DMS53 treated with DMSO at 0.1 percent for 48 hours (cell line): ENCODE measurements at regions not wholly inside any gene's neighbourhood (a gene's known extent, or its start where the extent isn't known, plus 50 kb on each side); places are given as distances from the start of the nearest gene placed in this dataset.

ENCODE experiments used
- DNase-seq: peaks from one replicate; lab custom pipeline; 2025; ENCODE audit not compliant: unreplicated experiment; lab: John Stamatoyannopoulos, UW

DNA sequence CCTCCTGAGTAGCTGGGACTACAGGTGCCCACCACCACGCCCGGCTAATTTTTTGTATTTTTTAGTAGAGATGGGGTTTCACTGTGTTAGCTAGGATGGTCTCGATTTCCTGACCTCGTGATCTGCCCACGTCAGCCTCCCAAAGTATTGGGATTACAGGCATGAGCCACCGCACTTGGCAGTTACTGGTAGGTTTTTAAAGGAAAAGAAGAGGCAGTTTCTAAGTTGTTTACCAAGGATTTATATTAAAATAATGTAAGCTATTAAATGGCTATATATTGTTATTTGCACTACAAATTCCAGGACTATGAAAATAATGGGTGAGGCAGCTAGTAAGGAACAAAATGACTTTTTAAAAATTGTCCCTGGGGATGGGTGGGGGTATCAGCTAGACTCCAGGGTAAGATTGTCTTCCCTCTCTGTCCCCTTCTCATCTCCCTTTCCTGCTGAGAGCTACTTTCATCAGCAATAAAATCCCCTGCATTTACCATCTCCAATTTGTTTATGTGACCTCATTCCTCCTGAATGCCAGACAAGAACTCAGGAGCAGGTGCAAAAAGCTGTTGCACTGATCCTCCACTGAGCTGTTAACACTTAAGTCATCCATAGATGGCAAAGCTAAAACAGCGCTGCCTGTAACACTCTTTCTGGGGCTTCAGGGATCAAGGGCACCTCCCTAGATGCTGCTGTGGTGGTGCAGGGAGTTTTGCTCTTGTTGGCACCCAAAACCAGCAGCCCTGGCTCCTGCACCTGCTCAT, 165.2 kb downstream of the ZPLD1 start:
- DNase-seq: no peak

DNA sequence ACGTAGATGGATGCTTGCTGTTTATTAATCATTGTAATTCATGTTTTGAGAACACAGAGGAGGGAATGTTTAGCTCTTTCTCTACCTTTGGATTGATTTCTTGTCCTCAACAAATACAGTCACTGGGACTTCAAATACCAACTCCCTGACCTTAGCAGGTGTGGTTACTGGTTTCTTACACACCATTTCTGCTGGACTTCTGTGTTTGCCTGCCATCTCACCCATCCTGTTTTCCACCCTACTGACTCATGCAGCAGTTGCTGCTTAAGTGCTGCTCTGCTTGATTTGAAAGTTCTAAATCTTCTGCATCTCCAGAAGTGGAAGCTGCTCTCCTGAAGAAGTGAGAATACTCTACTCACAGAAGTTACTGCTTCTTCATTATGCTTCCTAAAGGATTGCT, 170.3 kb downstream of the ZPLD1 start:
- DNase-seq: no peak

DNA sequence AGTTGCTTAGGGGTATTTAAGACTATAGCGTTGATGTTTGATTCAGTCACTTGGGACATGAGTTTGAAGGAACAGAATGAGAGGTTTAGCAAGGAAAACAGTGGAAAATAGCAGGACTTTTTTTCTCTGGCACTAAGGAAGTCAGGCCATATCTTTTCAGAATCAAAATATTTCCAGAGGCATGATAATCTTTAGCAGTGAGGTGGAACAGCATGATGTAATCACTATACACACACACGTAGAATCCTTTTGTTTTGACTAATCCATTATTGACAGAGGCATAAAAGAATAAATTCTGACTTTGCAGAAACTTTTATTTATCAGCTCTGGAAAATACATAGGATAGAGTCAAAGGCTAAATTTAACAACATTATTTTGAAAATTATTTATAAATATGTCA, 174.1 kb downstream of the ZPLD1 start:
- peak; percentile 50 for DNase-seq

DNA sequence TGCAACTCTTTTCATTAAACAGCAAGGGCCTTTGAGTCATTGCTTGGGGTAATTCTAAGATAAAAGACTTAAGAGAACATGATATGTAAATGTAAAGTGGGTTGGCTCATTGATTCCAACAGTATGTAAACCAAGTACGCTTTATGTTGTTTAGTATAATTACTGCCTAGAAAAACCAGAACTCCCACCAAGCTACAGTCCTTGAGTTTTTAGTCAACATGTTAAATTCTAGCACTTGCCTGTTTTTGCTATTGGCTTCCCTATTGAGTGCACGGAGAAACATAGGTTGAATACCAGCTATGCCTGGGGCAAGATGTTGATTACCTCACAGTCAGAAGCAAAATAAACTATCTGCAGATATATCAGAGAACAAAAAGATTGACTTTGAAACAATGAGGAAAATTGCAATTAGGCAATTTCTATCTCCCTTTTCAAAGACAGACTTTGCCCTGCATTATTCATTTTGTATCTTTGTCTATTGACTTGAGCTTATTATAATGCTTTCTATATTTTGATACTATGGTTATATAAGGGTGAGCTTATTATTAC, 179.3 kb downstream of the ZPLD1 start:
- no peak for DNase-seq

DNA sequence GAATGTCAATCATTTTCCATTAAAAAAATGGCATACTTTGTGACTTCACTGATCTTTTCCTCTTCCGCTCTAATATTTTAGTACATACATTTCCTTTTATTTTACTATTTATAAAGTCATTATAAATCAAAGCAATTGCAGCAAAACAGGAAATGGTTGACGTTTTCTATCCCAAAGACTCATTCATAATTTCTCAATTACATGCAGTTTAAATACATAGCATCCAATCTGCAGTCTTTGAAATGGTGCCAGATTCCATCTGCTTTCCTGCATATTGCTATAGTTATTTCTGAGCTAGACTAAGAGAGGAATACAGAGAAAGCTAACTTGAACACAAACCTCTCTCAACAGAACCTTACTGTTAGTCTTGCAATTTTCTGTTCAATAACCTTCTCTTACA, 179.8 kb downstream of the ZPLD1 start:
- no peak for DNase-seq

DNA sequence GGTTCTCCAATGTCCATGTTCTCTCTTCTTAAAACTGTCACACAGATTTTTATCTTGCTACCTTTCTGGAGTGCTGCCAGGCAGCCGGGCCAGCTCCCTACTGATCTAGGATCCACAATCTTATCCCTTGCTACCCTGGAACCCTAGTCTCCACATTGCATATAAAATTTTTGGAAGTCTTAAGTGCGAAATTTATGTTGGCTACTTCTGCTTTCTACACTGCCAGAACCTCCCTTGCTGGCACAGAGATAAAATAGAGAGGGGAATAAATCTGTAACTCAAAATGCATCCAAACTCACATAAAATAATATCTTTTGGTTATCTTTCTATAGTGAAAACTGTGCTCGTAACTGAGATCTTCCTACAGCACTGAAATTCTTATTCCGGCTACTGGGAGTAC, 182.6 kb downstream of the ZPLD1 start:
- no peak for DNase-seq

DNA sequence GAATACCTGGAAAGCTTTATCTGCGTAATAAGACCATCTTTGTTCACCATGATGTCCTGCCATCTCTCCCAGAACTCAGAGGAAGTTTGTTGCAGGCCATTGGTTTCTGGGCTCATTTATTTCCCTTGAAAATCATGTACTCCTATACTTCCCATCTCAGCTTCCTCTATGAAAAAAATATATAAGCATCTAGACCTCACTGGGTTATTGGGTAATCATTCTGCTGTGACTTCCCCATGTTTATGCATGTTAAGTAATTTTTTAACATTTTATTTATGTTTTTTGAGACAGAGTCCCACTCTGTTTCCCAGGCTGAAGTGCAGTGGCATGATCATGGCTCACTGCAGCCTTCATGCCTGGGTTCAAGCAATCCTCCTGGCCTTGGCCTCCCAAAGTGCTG, 184.5 kb downstream of the ZPLD1 start:
- no peak for DNase-seq

DNA sequence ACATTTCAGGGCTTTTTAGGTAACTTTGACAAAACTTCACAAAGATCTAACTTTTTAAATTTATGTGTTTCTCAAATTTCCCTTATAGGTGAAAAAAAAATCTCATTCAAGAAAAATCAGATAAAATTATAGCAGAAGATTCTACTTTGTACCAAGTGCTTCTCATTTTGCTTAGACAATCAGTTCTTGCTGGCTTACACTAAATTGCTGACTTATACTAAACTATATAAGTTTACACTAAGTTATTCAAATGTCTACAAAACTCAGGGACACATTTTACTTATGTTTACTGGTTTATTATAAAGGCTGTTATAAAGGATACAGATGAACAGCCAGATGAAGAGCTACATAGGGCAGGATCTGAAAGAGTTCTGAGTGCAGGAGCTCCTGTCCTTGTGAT, 195.1 kb downstream of the ZPLD1 start:
- DNase-seq: no peak

DNA sequence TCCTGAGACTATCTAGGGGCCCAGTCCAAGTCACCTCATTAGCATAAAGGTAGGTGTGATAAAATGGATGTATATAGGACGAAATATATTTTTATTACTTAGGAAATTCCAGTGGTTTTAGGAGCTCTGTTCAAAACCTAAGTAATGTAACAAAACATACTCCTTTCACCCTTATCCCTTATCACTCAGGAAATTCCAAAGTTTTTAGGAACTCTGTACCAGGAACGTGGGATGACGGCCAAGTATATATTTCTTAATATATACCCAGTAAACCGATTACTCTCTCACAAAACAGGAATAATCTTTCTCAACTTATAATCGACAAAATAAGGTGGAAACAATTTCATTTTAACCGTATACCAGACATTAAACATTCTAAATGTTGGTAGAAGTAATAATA, 195.7 kb downstream of the ZPLD1 start:
- no peak for DNase-seq

DNA sequence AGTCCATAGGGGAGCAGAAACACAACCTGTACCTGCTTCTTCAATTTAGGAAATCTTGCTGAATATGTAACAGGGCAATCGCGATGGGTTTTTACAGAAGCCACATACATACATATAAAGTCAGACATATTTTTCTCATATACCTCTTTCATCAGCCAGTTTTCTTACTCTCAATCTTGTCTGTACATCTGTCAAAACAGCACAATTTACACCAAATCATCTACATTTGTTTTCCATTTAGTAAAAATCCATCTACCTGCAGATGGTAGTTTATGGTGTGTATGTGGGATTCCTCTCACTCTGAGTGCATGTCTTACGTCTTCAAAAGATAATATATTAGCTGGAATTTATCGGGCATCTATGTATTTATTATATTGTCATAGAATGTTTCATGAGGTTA, 208.7 kb downstream of the ZPLD1 start:
- no peak for DNase-seq

DNA sequence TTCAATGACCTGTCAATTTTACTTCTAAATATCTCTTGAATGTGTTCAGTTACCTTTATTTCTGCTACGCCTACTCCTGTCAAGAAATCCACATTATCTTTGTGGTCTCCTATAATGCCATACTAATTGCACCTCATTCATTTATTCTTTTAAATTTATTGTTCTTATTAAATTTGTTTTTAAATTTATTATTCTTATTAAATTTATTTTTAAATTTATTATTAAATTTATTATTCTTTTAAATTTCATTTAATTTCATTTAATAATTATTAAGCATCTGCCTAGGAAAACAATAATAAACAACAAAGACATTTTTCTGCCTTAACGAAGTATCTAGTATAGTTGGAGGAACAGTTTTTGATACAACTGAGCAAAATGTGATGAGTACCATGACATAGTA, 211.7 kb downstream of the ZPLD1 start:
- no peak for DNase-seq

DNA sequence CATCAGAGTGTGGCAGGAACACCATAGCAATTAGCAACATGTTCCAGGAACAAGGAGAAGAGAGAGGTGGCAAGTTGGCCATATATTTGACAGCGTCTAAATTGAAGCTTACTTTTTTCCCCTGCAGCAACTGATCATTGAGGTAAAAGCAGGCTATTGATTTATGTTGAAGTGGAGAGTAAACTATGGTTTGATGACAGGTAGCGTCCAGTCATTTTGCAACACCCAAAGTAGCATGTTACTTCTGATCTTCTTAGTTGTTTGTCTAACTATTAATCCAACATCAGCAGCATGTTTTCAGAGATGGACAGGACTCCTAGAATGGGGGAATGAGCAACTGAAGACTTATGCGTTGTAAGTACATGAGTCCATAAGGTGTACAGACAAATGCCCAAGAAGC, 225.8 kb downstream of the ZPLD1 start:
- no peak for DNase-seq

DNA sequence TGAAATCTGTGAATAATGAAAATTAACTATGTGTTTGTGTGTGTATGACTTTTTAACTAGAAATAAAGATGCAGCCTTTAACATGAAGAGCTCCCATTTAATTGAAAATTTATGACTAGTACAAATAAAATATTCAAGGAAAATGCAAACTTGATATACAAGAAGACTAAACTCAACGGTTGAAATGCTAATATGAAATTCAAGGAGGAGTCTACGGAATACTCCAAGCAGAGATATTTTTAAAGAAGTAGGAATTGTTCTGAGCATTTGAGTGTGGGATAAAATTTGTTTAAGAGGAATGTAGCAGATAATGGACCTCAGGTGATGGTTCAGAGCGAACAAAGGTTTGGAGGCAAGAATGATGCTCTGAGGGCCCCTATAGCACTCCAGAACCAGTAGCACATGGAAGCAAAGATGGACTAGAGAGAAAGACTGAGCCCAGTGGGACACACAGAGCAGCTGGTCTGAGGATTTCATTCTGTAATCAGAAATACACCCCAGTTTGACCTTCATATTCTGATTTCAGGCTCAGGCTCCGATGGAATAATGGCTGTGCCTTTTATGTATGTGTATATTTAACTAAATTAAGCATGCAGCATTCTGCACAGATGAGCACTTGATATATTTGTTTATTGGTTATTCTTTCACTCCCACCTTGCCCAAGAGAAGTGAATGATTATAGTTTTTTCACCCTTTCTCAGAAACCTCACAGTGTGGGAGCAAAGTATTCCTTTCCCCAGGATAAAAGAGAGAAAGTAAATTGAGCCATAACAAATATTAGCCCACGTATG, 227.1 kb downstream of the ZPLD1 start:
- DNase-seq: no peak

DNA sequence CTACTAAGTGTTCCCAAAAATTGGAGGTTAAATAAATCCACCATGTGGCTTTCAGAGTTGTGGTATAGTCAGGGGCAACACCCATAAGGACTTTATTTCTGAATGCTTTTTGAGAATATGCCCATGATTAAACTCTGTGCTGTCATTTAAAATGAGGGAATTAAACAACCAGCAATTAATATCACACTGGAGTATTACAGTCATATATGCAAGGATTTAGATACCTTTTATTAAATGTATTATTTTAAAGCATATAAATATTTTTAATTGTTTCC, 227.6 kb downstream of the ZPLD1 start:
- DNase-seq: no peak

DNA sequence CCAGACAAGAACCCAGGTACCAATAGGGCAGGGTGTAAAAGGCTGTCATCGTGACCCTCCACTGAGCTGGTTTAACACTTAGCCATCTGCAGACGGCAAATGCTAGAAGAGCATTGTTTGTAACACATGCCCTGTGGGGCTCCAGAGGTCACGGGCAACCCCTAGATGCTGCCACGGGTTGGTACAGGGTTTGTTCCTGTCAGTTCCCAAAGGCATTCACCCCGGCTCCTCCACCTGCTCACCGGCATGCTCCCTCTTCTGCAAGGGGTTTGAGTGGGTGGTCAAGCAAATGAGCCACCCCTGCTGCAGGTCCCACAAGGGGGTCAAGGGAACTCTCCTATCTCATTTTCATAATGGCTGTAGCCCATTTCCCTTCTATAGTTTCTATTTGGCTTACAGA, 229.3 kb downstream of the ZPLD1 start:
- no peak for DNase-seq

DNA sequence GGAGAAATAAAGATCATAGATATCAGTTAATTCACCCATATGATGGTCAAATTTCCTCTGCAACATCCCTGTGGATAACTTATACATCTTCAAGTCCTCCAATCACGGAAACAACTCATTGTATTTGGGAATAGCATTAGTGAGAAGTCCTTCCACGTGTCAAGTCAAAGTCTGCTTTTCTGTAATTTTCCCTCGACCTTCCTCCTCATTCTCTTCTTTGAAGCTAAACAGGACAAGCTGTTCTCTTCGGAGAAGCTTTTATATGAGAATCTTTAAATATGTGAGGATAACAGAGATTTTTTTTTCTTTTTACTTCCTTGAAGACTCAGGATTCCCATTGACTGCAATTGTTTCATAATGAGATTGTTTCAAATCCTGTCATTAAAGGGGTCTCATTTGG, 230.4 kb downstream of the ZPLD1 start:
- no peak for DNase-seq

DNA sequence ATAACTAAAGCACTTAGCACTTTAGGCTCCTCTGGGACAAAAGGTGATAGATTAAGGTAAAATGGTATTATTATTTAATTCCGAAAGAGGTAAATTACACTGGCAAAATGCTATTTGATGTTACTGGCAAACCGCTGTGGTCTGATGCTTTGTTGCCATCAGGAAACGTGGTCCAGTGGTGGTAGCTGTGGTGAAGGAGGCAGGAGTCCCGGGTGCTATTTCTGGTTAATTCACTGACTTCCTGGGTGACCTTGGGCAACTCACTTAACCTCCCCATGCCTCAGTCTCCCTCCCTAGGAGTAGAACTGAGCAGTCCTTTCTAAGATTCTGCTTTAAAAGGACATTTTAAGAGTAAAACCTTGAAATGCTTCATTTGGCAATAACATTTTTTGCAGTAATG, 233.4 kb downstream of the ZPLD1 start:
- DNase-seq: no peak

DNA sequence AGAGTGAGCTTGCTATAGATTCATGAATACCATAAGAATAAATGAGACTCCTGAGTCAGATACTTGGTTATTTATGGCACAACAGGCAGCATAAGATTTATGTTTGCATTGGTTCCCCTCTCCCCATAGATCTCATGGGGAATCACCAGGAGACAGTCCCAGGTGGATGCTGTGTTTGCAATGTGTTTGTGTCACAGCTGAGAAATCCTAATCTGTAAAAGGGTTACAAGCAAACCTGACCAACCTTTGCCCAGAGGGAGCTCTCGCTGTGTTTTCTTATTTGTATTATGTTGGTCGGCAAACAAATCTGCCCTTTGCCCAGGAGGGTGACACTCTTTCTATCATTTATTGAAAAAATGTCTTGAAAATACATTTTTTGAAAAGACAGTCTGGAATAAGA, 236.2 kb downstream of the ZPLD1 start:
- DNase-seq: peak; percentile 34

DNA sequence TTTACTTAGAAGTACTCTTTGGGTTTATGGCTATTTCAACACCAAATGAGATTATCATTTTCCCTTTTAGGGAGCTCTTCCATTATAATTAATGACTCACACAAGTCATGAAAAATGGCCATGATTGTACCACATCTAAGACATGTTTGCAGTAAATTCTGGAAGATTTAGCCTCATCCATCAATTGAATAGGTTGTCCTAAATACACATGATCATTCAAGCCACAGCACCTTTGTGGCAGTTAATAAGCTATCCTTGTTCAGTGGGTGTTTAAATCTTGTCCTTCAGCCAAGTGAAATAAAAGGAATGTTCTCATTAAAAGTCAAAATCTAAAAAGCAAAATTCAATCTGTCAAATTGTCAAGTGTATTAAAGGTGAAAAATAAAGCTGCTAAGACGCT, 237.5 kb downstream of the ZPLD1 start:
- no peak for DNase-seq

DNA sequence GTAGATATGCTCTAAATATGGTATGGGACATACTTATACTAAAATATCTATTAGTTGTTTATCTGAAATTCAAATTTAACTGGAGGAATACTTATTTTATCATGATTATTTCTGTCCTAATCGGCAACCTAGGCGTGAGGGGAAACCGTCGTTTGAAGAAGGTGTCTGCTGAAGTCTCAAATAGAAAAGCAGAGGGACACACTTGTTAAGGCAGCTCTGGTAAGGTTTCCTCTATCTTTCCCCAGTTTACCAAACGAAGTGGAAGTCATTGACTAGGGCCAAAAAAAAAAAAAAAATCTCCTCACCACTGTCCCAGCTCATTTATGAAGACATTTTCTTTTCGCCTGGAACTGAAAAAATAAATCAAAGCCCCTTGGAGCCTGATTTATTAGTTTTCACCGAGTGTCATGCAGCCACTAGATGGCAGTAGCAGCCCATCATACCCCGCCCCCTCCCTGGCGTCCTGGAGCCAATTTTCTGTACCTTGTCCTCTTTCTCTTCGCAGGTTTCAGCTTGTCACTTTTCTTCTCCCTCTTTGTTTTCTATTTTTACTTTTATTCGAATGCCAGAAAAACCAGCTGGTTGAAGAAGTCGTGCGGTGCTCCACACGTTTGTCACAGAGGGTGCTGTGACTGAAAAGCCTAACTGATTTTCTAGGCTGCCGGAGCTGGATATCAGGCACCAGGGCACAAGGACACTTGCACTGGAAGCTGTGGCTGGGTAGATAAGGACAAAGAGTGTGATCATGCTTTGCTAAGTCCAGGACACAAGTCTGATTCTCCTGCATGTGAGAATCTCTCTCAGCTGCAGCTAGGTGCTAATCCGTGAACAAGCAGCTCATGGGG, 238.7 kb downstream of the ZPLD1 start:
- peak; percentile 11 for DNase-seq

DNA sequence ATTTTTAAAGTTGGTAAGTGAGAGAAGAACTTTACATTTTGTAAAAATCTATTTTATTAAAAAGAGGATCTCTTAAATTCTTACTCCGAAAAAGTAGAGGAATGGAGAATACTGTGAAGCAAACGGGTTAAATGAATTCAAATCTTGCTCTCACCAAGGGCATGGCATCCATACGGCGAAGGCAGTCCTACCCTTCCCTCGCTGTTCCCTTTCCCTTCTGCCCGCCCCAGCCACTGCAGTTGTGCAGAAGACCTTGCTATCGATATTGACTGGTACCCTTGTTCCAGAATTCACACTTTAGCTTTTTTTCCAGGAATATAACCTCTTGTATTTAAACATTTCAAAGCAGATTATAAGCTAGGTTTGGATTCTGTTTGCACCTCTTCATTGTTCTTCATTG, 239.5 kb downstream of the ZPLD1 start:
- DNase-seq: no peak

DNA sequence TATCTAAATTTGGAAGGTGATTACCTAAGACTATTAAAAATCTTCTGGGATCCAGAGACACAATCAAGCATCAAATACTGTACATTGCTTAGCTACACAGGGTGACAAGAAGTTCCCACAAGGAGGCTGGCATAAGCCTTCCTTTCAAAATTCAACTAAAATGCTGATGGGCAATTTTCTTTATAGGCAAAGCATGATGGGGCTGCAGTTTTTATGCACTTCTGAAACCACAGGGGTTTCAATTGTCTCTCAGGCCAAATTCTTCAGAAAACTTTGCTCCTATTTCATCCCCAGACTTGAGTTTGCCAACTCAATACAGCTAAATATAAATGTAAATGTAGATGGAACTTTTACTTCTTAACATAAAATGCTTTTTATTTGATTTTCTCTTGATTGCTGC, 241.6 kb downstream of the ZPLD1 start:
- no peak for DNase-seq
